SU-DHL-6 (cell line): ENCODE measurements at regions not wholly inside any gene's neighbourhood (a gene's known extent, or its start where the extent isn't known, plus 50 kb on each side); places are given as distances from the start of the nearest gene placed in this dataset.

Experiments used
- H2AFZ ChIP-seq: fragments of 200-600 bp; sonication (generic); 2 replicates; pipeline ENCODE4 v1.6.1; 2014; ENCODE audit warnings: low read depth, mild to moderate bottlenecking, moderate library complexity, mixed read lengths, antibody characterized with exemption, low read length; ENCODE audit not compliant: severe bottlenecking
- H3F3A ChIP-seq: fragments of 200-600 bp; shearing (Covaris generic); 2 replicates; pipeline ENCODE4 v1.6.0; 2016; ENCODE audit warnings: antibody characterized with exemption, mild to moderate bottlenecking; ENCODE audit not compliant: insufficient read depth
- H3K27ac ChIP-seq: fragments of 200-600 bp; sonication (generic); 2 replicates; pipeline ENCODE4 v1.5.1; 2016; ENCODE audit warnings: low read depth, mild to moderate bottlenecking, low read length, moderate library complexity, mixed read lengths
- H3K27me3 ChIP-seq: fragments of 200-600 bp; sonication (generic), shearing (Covaris generic); 2 replicates; pipeline ENCODE4 v1.6.0; 2014; ENCODE audit warnings: mild to moderate bottlenecking, low read length
- H3K36me3 ChIP-seq: fragments of 200-600 bp; sonication (generic); 2 replicates; pipeline ENCODE4 v1.6.1; 2014; ENCODE audit warnings: mild to moderate bottlenecking, low read length, mixed read lengths
- H3K4me2 ChIP-seq: fragments of 300-600, 200-600 bp; shearing (Covaris generic), sonication (generic); 2 replicates; pipeline ENCODE4 v1.6.0; 2014; ENCODE audit warnings: low read length, low read depth, mild to moderate bottlenecking; ENCODE audit not compliant: poor library complexity, severe bottlenecking
- H3K4me3 ChIP-seq: fragments of 200-600 bp; sonication (generic); 2 replicates; pipeline ENCODE4 v1.5.1; 2014; ENCODE audit warnings: antibody characterized with exemption, low read length, mild to moderate bottlenecking, mixed read lengths; ENCODE audit not compliant: insufficient read depth, poor library complexity, severe bottlenecking
- H3K79me2 ChIP-seq: fragments of 200-600 bp; sonication (generic); 2 replicates; pipeline ENCODE4 v1.6.1; 2014; ENCODE audit warnings: mild to moderate bottlenecking, low read length, moderate library complexity; ENCODE audit not compliant: insufficient read depth
- H3K9ac ChIP-seq: fragments of 200-600 bp; sonication (generic); 2 replicates; pipeline ENCODE4 v1.7.0; 2014; ENCODE audit warnings: mild to moderate bottlenecking, low read length
- H3K9me2 ChIP-seq: fragments of 200-600 bp; sonication (generic); replicated peaks from 2 replicates; pipeline ENCODE4 v1.6.1; 2014; ENCODE audit warnings: low read length; ENCODE audit not compliant: insufficient read depth
- H3K9me3 ChIP-seq: fragments of 200-600 bp; sonication (generic); 2 replicates; pipeline ENCODE4 v1.6.1; 2014; ENCODE audit warnings: low read length, mixed read lengths; ENCODE audit not compliant: insufficient read depth
- H4K20me1 ChIP-seq: fragments of 200-600 bp; sonication (generic); 2 replicates; pipeline ENCODE4 v1.6.1; 2014; ENCODE audit warnings: low read depth, mild to moderate bottlenecking, antibody characterized with exemption, low read length, moderate library complexity, mixed read lengths
- EZH2phosphoT487 ChIP-seq: fragments of 200-600 bp; sonication (generic), shearing (Covaris generic); conservative IDR thresholded peaks from 2 replicates; pipeline ENCODE4 v1.6.1; 2018; ENCODE audit warnings: mild to moderate bottlenecking, antibody characterized with exemption, low read length, moderate library complexity, mixed read lengths
- TF ChIP-seq, protein P1 (sequence below): fragments of 200-600 bp; sonication (generic); IDR thresholded peaks from one replicate; pipeline ENCODE4 v1.5.1; 2017; ENCODE audit warnings: antibody characterized with exemption, mild to moderate bottlenecking, low read length, moderate library complexity; ENCODE audit not compliant: insufficient read depth, poor library complexity, severe bottlenecking

DNA sequence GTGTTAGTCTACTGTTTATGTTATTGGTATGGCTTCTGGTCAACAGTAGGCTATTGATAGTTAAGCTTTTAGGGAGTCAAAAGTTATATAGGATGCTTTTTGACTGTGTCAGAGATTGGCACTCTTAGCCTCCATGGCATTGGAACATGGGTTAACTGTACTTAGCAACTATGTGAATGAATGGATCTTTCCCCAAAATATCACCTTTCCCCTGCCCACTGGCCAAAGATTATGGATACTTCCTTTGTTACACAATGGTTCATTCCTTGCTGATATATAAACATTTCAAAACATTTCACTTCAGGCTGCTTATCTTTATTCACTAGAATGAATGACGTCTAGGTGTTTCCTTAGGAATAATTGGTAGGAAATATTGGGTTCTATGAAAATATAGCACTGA, 62.1 kb upstream of the DOCK10 start:
- H3F3A ChIP-seq, result no peaks in the 10 kb centered on the region
- H3K4me2 ChIP-seq, result no peak overlapping the region
- no peak overlapping the region for H3K4me3 ChIP-seq
- no peaks in the 10 kb centered on the region for H3K36me3 ChIP-seq
- no peak overlapping the region for H3K9ac ChIP-seq
- H3K27ac ChIP-seq, result no peak overlapping the region
- no peaks in the 10 kb centered on the region for H4K20me1 ChIP-seq
- H3K79me2 ChIP-seq, result no peaks in the 10 kb centered on the region
- no peak overlapping the region for H2AFZ ChIP-seq
- TF ChIP-seq, protein P1, sequence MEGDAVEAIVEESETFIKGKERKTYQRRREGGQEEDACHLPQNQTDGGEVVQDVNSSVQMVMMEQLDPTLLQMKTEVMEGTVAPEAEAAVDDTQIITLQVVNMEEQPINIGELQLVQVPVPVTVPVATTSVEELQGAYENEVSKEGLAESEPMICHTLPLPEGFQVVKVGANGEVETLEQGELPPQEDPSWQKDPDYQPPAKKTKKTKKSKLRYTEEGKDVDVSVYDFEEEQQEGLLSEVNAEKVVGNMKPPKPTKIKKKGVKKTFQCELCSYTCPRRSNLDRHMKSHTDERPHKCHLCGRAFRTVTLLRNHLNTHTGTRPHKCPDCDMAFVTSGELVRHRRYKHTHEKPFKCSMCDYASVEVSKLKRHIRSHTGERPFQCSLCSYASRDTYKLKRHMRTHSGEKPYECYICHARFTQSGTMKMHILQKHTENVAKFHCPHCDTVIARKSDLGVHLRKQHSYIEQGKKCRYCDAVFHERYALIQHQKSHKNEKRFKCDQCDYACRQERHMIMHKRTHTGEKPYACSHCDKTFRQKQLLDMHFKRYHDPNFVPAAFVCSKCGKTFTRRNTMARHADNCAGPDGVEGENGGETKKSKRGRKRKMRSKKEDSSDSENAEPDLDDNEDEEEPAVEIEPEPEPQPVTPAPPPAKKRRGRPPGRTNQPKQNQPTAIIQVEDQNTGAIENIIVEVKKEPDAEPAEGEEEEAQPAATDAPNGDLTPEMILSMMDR, result no peak
- TF ChIP-seq EZH2phosphoT487, result no peak
- no peaks in the 10 kb centered on the region for H3K9me2 ChIP-seq
- H3K27me3 ChIP-seq, result no peaks in the 10 kb centered on the region
- H3K9me3 ChIP-seq, result no peaks in the 10 kb centered on the region

DNA sequence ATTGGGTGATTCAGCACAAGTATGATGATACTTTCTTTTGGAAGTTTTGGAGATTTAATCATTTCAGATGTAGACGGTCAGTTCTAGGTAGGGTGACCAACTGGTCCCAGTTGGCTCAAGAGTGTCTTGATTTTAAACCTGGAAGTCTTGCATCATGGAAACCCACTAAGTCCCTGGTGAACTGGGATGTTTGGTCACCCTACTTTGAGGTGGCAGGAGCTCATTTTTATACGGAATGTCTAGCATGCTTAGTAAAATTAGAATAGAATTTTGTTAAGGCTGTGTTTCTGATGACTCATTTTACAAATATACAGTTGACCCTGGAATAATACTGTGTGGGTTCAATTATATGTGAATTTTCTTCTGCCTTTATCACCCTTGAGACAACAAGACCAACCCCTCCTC, 61.5 kb upstream of the DOCK10 start:
- no peak overlapping the region for H2AFZ ChIP-seq
- no peaks in the 10 kb centered on the region for H3K79me2 ChIP-seq
- H3F3A ChIP-seq, result no peaks in the 10 kb centered on the region
- H3K27me3 ChIP-seq, result no peaks in the 10 kb centered on the region
- H3K27ac ChIP-seq, result no peak overlapping the region
- H3K9ac ChIP-seq, result no peak overlapping the region
- no peaks in the 10 kb centered on the region for H3K36me3 ChIP-seq
- TF ChIP-seq EZH2phosphoT487, result no peak
- TF ChIP-seq, protein P1, result no peak
- H3K9me2 ChIP-seq, result no peaks in the 10 kb centered on the region
- H3K9me3 ChIP-seq, result no peaks in the 10 kb centered on the region
- no peak overlapping the region for H3K4me2 ChIP-seq
- no peaks in the 10 kb centered on the region for H4K20me1 ChIP-seq
- no peak overlapping the region for H3K4me3 ChIP-seq

DNA sequence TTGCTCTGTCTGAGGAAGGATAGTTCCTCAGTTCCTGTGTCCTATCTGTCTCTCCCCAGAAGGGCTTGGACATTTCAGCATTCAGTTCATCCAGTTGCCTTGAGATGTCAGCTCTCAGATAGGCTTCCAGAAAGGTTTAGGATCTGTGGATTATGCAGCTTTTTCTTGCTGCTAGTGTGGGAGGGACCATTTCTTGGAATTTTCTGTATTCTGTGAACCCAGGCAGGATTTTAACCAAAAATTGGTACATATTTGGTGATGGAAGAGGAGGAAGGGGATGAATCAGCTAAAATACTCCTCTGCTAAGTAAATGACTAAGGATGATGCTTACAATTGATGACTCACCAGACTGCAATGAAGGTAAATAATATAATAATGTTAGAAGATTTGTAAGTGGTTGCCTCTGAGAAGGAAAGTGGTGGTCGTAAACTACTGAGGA, 58.6 kb upstream of the DOCK10 start:
- H3K4me2 ChIP-seq, result no peak overlapping the region

More for the DNA sequence above, 58.6 kb upstream of the DOCK10 start:
- Histone ChIP-seq H3F3A (no peaks in the 10 kb centered on the region), H3K27ac (no peak overlapping the region), H3K9ac (no peak overlapping the region), H3K9me3 (no peaks in the 10 kb centered on the region), H3K4me3 (no peak overlapping the region), H2AFZ (no peak overlapping the region), H3K36me3 (no peaks in the 10 kb centered on the region), H3K79me2 (no peaks in the 10 kb centered on the region), H3K27me3 (no peaks in the 10 kb centered on the region), H4K20me1 (no peaks in the 10 kb centered on the region), H3K9me2 (no peaks in the 10 kb centered on the region)
- TF ChIP-seq, protein P1, result no peak
- TF ChIP-seq EZH2phosphoT487, result no peak
